ENCODE measurements at regions not wholly inside any gene's neighbourhood (a gene's known extent, or its start where the extent isn't known, plus 50 kb on each side); places are given as distances from the start of the nearest gene placed in this dataset.

DNA sequence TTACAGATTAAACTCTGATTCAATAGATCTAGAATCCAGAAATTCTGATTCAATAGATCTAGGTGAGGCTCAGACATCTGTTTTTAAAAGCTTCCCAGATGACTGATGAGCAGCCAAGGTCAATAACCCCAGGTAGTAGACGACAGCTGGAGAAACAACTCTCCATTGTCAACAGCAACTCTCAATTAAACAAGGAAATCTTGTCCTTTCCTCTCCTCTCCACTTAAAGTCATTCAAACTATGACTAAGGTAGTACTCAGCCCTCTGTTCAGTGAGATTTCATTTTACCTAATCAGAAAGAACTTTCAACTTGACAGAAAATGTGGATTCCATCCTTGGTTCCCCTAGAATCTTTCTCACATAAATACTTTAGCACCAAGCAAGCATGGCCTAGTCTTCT lies 94.6 kb upstream of the SCG2 start:
- 53 to 73% (median 71%) methylated on average over 1 of the region's 1 CpG for WGBS, 4 donors
- H3K27ac ChIP-seq, result no peak overlapping the region
- no peaks in the 10 kb centered on the region for H3K27me3 ChIP-seq
- DNase-seq, result no peak
- TF ChIP-seq CTCF (IDR thresholded peaks at IDR 0.05) (no peak), POLR2A (IDR thresholded peaks at IDR 0.05) (no peak)
- H3K4me1 ChIP-seq (replicated peaks in 1 of 2), result no peaks in the 10 kb centered on the region
- H3K9me3 ChIP-seq (replicated peaks in 1 of 3), result no peaks in the 10 kb centered on the region
- intact Hi-C loops (cut with DNase I), result loop anchor here in 1 of 2 donors (10.0 kb wide), 1 partner anchor 98 kb away; no protein-coding TSS in a partner anchor
- no peaks in the 10 kb centered on the region for H3K36me3 ChIP-seq (replicated peaks in 1 of 2)
- H3K4me3 ChIP-seq, result no peak overlapping the region

DNA sequence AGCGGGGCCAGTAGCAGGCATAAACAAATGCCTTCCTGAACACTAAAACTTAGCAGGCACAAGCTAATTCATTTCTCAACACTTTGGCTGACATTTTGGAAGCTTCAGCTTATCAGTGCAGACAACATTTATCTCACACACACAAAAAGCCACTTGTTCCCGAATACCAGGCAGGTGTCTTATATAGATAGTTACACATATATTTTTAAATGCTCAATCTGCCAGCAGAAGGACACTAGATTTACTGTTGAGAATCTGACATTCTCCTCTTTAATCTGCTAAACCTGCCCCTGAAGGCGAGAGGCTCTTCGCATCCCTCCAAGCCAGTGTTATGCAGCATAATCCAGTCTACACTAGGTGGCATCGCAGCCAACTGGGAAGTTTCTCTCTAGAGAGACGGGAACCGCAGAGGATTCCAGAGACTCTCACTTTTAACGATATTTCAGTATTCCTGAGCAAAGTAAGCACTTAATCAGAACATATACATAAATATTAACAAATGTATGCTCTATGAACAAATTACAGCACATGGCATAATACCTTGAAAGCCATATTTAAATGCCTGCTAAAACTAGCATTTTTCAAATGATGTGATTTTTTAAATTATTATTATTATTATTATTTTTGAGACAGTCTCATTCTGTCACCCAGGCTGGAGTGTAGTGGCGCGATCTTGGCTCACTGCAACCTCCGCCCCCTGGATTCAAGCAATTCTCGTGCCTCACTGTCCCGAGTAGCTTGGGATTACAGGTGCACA lies 90.2 kb upstream of the SCG2 start:
- H3K9me3 ChIP-seq (replicated peaks in 1 of 3), result no peaks in the 10 kb centered on the region
- WGBS, 4 donors, result 36 to 42% (median 40%) methylated on average over 13 of the region's 13 CpGs
- no peaks in the 10 kb centered on the region for H3K27me3 ChIP-seq
- TF ChIP-seq POLR2A (IDR thresholded peaks at IDR 0.05) (no peak), CTCF (IDR thresholded peaks at IDR 0.05) (peak; percentile 43 to 68 (median 56))
- no peak overlapping the region for H3K27ac ChIP-seq
- H3K4me1 ChIP-seq (replicated peaks in 1 of 2), result no peaks in the 10 kb centered on the region
- H3K36me3 ChIP-seq (replicated peaks in 1 of 2), result no peaks in the 10 kb centered on the region
- DNase-seq, result peak; percentile 26 to 72 (median 53)
- intact Hi-C loops (cut with DNase I), result loop anchor here in 1 of 2 donors (10.0 kb wide), 1 partner anchor 102 kb away; no protein-coding TSS in a partner anchor
- no peak overlapping the region for H3K4me3 ChIP-seq

DNA sequence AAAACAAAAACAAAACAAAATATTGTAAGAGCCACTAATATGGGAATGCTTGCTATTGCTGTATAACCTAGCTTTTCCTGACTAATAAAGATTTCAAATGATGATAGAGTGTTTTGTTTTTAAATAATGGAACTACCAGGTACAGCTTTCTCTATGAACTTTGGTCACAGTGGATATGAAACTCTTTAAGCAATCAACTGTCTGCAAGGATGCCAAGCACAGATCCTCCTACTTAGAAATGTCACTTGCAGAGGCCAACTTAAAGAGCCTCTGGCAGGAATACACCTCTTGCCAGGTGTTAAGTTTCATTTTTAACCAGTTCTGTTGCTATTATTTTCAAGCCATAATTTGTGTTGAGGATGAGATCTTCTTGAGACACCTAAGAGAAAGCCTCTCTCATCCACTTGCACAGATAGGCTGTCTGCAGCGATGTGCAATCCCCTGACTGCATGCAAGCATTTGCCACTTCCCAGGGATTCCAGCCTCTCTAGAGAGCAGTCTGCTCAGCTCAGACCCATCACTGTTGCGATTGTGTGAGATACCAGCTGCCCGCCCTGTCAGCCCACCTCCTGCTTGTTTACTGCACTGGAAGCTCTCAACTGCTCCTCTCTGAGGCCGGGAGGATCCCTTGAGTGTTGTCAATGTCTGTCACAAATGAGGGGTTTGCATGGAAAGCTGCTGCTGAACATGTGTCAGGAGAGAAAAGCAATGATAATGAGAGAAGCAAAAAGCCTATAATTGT lies 86.1 kb upstream of the SCG2 start:
- no peaks in the 10 kb centered on the region for H3K27me3 ChIP-seq
- no peaks in the 10 kb centered on the region for H3K9me3 ChIP-seq (replicated peaks in 1 of 3)
- intact Hi-C loops (cut with DNase I), result no loop called here
- 60 to 72% (median 67%) methylated on average over 2 to 4 of the region's 4 CpGs for WGBS, 4 donors
- H3K36me3 ChIP-seq (replicated peaks in 1 of 2), result no peaks in the 10 kb centered on the region
- no peak overlapping the region for H3K27ac ChIP-seq
- no peaks in the 10 kb centered on the region for H3K4me1 ChIP-seq (replicated peaks in 1 of 2)
- H3K4me3 ChIP-seq, result no peak overlapping the region
- DNase-seq, result no peak
- TF ChIP-seq CTCF (IDR thresholded peaks at IDR 0.05) (no peak), POLR2A (IDR thresholded peaks at IDR 0.05) (no peak)

DNA sequence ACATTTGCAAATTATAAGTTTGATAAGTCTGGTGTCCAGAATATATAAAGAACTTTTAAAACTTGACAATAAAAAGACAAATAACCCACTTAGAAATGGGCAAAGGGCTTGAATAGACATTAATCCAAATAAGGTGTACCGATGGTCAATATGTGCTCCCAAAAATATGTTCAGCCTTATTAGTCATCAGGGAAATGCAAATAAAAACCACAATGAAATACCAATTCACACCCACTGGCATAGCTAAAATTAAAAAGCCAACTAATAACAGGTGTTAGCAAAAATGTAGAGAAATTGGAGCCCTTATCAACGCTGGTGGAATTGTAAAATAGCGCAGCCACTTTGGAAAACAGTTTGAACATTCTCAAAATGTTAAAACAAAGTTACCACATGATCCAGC lies 79.0 kb upstream of the SCG2 start:
- intact Hi-C loops (cut with DNase I), result no loop called here
- TF ChIP-seq POLR2A (IDR thresholded peaks at IDR 0.05) (no peak), CTCF (IDR thresholded peaks at IDR 0.05) (no peak)
- Histone ChIP-seq H3K36me3 (replicated peaks in 1 of 2) (no peaks in the 10 kb centered on the region), H3K4me1 (replicated peaks in 1 of 2) (no peaks in the 10 kb centered on the region), H3K27ac (no peak overlapping the region), H3K4me3 (no peak overlapping the region), H3K27me3 (no peaks in the 10 kb centered on the region), H3K9me3 (replicated peaks in 1 of 3) (no peaks in the 10 kb centered on the region)
- DNase-seq, result no peak
- 54 to 91% (median 68%) methylated on average over 2 to 3 of the region's 3 CpGs for WGBS, 4 donors
